Astrocyte (in vitro differentiated cells and primary cell): ENCODE measurements at regions not wholly inside any gene's neighbourhood (a gene's known extent, or its start where the extent isn't known, plus 50 kb on each side); places are given as distances from the start of the nearest gene placed in this dataset.

Source experiments
- EZH2 ChIP-seq: IDR thresholded peaks from 2 replicates; pipeline ENCODE4 v1.6.1; 2012; ENCODE audit warnings: mild to moderate bottlenecking, low read length, inconsistent platforms; ENCODE audit not compliant: insufficient read depth
- TF ChIP-seq, protein P1 (sequence below): IDR thresholded peaks from 2 replicates; pipeline ENCODE4 v1.5.1; 2011; ENCODE audit warnings: low read depth, mild to moderate bottlenecking, inconsistent platforms, low read length, moderate library complexity; ENCODE audit not compliant: insufficient read depth

GRCh38 chr1:5752746-5753548, 239.3 kb downstream of the NPHP4 start:
- TF ChIP-seq, protein P1, sequence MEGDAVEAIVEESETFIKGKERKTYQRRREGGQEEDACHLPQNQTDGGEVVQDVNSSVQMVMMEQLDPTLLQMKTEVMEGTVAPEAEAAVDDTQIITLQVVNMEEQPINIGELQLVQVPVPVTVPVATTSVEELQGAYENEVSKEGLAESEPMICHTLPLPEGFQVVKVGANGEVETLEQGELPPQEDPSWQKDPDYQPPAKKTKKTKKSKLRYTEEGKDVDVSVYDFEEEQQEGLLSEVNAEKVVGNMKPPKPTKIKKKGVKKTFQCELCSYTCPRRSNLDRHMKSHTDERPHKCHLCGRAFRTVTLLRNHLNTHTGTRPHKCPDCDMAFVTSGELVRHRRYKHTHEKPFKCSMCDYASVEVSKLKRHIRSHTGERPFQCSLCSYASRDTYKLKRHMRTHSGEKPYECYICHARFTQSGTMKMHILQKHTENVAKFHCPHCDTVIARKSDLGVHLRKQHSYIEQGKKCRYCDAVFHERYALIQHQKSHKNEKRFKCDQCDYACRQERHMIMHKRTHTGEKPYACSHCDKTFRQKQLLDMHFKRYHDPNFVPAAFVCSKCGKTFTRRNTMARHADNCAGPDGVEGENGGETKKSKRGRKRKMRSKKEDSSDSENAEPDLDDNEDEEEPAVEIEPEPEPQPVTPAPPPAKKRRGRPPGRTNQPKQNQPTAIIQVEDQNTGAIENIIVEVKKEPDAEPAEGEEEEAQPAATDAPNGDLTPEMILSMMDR, result no peak
- no peak for TF ChIP-seq EZH2
